COLO668 (cell line): ENCODE measurements at regions not wholly inside any gene's neighbourhood (a gene's known extent, or its start where the extent isn't known, plus 50 kb on each side); places are given as distances from the start of the nearest gene placed in this dataset.

Source experiments
- DNase-seq: peaks from one replicate; lab custom pipeline; 2025; ENCODE audit not compliant: unreplicated experiment; lab: John Stamatoyannopoulos, UW

- DNase-seq: no peak
These were observed 137.3 kb downstream of the TWIST2 start for GRCh38 chr2:238985041-238985729.

GRCh38 chr2:238985931-238986446 is 138.1 kb downstream of the TWIST2 start:
- no peak for DNase-seq

GRCh38 chr2:238986491-238987351 is 138.8 kb downstream of the TWIST2 start:
- no peak for DNase-seq

- DNase-seq: no peak
These were observed 139.6 kb downstream of the TWIST2 start for GRCh38 chr2:238987352-238987981.

GRCh38 chr2:238988105-238988504 is 140.2 kb downstream of the TWIST2 start:
- DNase-seq: no peak

GRCh38 chr2:238988752-238989151 is 140.9 kb downstream of the TWIST2 start:
- DNase-seq: no peak

- no peak for DNase-seq
These were observed 141.6 kb downstream of the TWIST2 start for GRCh38 chr2:238989484-238989883.

GRCh38 chr2:238994432-238994831 is 146.5 kb downstream of the TWIST2 start:
- no peak for DNase-seq

- no peak for DNase-seq
These were observed 147.0 kb downstream of the TWIST2 start for GRCh38 chr2:238994876-238995275.

- DNase-seq: no peak
These were observed 147.7 kb downstream of the TWIST2 start for GRCh38 chr2:238995634-238996033.

GRCh38 chr2:238996331-238997136 is 148.6 kb downstream of the TWIST2 start:
- DNase-seq: no peak

GRCh38 chr2:238997137-238997390 is 149.2 kb downstream of the TWIST2 start:
- DNase-seq: no peak

GRCh38 chr2:238997684-238998083 is 149.8 kb downstream of the TWIST2 start:
- DNase-seq: no peak
